OCI-LY1 (cell line): ENCODE measurements at regions not wholly inside any gene's neighbourhood (a gene's known extent, or its start where the extent isn't known, plus 50 kb on each side); places are given as distances from the start of the nearest gene placed in this dataset.

Experiments
- H2AFZ ChIP-seq: fragments of 200-600 bp; sonication (generic), shearing (Covaris generic); 2 replicates; pipeline ENCODE4 v1.6.0; 2014; ENCODE audit warnings: antibody characterized with exemption, mild to moderate bottlenecking, low read length
- H3F3A ChIP-seq: fragments of 200-600 bp; sonication (generic), shearing (Covaris generic); 2 replicates; pipeline ENCODE4 v1.6.0; 2014; ENCODE audit warnings: mild to moderate bottlenecking, antibody characterized with exemption, low read length, moderate library complexity; ENCODE audit not compliant: insufficient read depth
- H3K27ac ChIP-seq: fragments of 200-600 bp; sonication (generic); 2 replicates; pipeline ENCODE4 v1.5.1; 2014; ENCODE audit warnings: low read length, mixed run types, mild to moderate bottlenecking, low read depth; ENCODE audit not compliant: poor library complexity, severe bottlenecking
- H3K27me3 ChIP-seq: fragments of 200-600 bp; sonication (generic); 2 replicates; pipeline ENCODE4 v1.6.0; 2014; ENCODE audit warnings: antibody characterized with exemption, mild to moderate bottlenecking, low read length, moderate library complexity; ENCODE audit not compliant: insufficient read depth
- H3K36me3 ChIP-seq: fragments of 200-600 bp; sonication (generic); 2 replicates; pipeline ENCODE4 v1.6.1; 2014; ENCODE audit warnings: mild to moderate bottlenecking, antibody characterized with exemption, low read length, moderate library complexity, mixed read lengths; ENCODE audit not compliant: insufficient read depth
- H3K4me1 ChIP-seq: fragments of 200-600 bp; sonication (generic); 2 replicates; pipeline ENCODE4 v1.5.1; 2014; ENCODE audit warnings: mild to moderate bottlenecking, low read length, moderate library complexity; ENCODE audit not compliant: insufficient read depth, severe bottlenecking
- H3K4me2 ChIP-seq: fragments of 200-600 bp; sonication (generic), shearing (Covaris generic); 2 replicates; pipeline ENCODE4 v1.6.1; 2014; ENCODE audit warnings: low read length
- H3K4me3 ChIP-seq: fragments of 200-600 bp; sonication (generic); 2 replicates; pipeline ENCODE4 v1.5.1; 2014; ENCODE audit warnings: low read length, low read depth, mild to moderate bottlenecking, mixed read lengths; ENCODE audit not compliant: poor library complexity, severe bottlenecking
- H3K79me2 ChIP-seq: fragments of 200-600 bp; shearing (Covaris generic); 2 replicates; pipeline ENCODE4 v1.6.1; 2016; ENCODE audit warnings: mixed run types, low read length, mixed read lengths; ENCODE audit not compliant: insufficient read depth
- H3K9ac ChIP-seq: fragments of 200-600 bp; sonication (generic), shearing (Covaris generic); 2 replicates; pipeline ENCODE4 v1.6.1; 2014; ENCODE audit warnings: mild to moderate bottlenecking, low read length, mixed read lengths
- H3K9me2 ChIP-seq: fragments of 200-600 bp; sonication (generic), shearing (Covaris generic); 2 replicates; pipeline ENCODE4 v1.6.1; 2014; ENCODE audit warnings: low read depth, mild to moderate bottlenecking, low read length, mixed read lengths
- H3K9me3 ChIP-seq: fragments of 200-600 bp; shearing (Covaris generic); 2 replicates; pipeline ENCODE4 v1.6.1; 2014; ENCODE audit warnings: low read length, mixed read lengths
- H4K20me1 ChIP-seq: fragments of 200-600 bp; sonication (generic), shearing (Covaris generic); 2 replicates; pipeline ENCODE4 v1.6.0; 2016; ENCODE audit warnings: mild to moderate bottlenecking, low read length; ENCODE audit not compliant: insufficient read depth
- EZH2 ChIP-seq: fragments of 200-600 bp; sonication (generic), shearing (Covaris generic); IDR thresholded peaks from 2 replicates; pipeline ENCODE4 v1.8.0; 2017; ENCODE audit warnings: borderline replicate concordance, mixed run types, mild to moderate bottlenecking, antibody characterized with exemption, low read length, moderate library complexity, mixed read lengths
- TF ChIP-seq, protein P1 (sequence below): fragments of 200-600 bp; sonication (generic), shearing (Covaris generic); IDR thresholded peaks from 2 replicates; pipeline ENCODE4 v1.5.1; 2017; ENCODE audit warnings: mild to moderate bottlenecking, antibody characterized with exemption, low read length, moderate library complexity, mixed read lengths

DNA sequence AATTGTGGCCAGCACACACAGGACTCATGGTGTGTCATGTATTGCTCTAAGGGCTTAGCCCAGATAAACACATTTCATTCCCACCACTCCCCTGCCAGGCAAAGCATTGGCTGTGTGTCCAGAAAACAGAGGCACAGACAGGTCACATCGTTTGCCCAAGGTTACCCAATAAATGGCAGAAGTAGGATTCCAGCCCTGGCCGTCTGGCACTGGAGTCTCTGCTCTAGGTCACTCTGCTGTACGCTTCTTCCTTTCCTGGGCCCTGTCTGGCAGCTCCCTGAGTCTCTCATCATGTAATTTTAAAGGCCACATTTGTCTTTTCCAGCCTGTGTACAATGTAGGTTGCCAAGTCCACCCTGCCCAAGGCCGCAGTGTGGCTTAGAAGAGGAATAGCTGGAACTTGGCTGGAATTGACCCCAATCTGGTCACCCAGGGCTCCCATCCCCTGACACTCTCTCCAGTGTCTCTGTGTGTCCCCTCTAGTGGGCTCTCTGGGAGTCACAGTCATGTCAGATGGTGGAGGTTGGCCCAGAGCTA is 264.5 kb upstream of the TSHZ3 start:
- no peaks in the 10 kb centered on the region for H3K36me3 ChIP-seq
- H3K79me2 ChIP-seq, result no peaks in the 10 kb centered on the region
- no peak overlapping the region for H3K27ac ChIP-seq
- no peaks in the 10 kb centered on the region for H4K20me1 ChIP-seq
- no peak for TF ChIP-seq EZH2
- TF ChIP-seq, protein P1, sequence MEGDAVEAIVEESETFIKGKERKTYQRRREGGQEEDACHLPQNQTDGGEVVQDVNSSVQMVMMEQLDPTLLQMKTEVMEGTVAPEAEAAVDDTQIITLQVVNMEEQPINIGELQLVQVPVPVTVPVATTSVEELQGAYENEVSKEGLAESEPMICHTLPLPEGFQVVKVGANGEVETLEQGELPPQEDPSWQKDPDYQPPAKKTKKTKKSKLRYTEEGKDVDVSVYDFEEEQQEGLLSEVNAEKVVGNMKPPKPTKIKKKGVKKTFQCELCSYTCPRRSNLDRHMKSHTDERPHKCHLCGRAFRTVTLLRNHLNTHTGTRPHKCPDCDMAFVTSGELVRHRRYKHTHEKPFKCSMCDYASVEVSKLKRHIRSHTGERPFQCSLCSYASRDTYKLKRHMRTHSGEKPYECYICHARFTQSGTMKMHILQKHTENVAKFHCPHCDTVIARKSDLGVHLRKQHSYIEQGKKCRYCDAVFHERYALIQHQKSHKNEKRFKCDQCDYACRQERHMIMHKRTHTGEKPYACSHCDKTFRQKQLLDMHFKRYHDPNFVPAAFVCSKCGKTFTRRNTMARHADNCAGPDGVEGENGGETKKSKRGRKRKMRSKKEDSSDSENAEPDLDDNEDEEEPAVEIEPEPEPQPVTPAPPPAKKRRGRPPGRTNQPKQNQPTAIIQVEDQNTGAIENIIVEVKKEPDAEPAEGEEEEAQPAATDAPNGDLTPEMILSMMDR, result no peak
- H2AFZ ChIP-seq, result no peak overlapping the region
- H3K9ac ChIP-seq, result no peak overlapping the region
- H3K27me3 ChIP-seq, result no peaks in the 10 kb centered on the region; the same call in 1 of the 2 replicates
- no peaks in the 10 kb centered on the region for H3K9me3 ChIP-seq
- H3F3A ChIP-seq, result no peaks in the 10 kb centered on the region
- no peaks in the 10 kb centered on the region for H3K9me2 ChIP-seq
- H3K4me1 ChIP-seq, result no peaks in the 10 kb centered on the region
- no peak overlapping the region for H3K4me3 ChIP-seq
- no peak overlapping the region for H3K4me2 ChIP-seq

DNA sequence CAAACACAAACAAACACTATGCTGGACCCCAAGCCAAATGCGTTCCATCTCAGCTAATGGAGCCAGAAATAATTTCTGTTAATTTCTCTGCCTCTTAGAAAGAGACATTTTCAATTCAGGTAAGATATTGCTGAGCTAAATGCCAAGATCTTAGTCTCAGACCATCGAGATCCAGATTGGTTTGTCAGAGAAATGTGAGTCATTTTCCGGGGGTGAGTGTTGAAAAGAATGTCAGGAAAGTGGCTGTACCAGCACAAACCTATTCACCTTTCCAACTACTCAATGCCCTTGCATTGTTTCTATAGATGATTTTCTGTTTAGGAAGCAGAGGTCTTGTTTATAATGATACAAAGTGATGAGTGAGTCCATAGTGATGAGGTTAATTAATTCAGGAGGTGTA is 266.8 kb upstream of the TSHZ3 start:
- no peaks in the 10 kb centered on the region for H3K9me2 ChIP-seq
- H3F3A ChIP-seq, result no peaks in the 10 kb centered on the region
- H3K4me2 ChIP-seq, result no peak overlapping the region
- no peaks in the 10 kb centered on the region for H4K20me1 ChIP-seq
- H3K9ac ChIP-seq, result no peak overlapping the region
- H3K79me2 ChIP-seq, result no peaks in the 10 kb centered on the region
- no peaks in the 10 kb centered on the region; the same call in 1 of the 2 replicates for H3K27me3 ChIP-seq
- no peak overlapping the region for H3K4me3 ChIP-seq
- no peaks in the 10 kb centered on the region for H3K4me1 ChIP-seq
- H2AFZ ChIP-seq, result no peak overlapping the region
- H3K27ac ChIP-seq, result no peak overlapping the region
- no peaks in the 10 kb centered on the region for H3K36me3 ChIP-seq
- H3K9me3 ChIP-seq, result no peaks in the 10 kb centered on the region
- TF ChIP-seq, protein P1, result no peak
- no peak for TF ChIP-seq EZH2

DNA sequence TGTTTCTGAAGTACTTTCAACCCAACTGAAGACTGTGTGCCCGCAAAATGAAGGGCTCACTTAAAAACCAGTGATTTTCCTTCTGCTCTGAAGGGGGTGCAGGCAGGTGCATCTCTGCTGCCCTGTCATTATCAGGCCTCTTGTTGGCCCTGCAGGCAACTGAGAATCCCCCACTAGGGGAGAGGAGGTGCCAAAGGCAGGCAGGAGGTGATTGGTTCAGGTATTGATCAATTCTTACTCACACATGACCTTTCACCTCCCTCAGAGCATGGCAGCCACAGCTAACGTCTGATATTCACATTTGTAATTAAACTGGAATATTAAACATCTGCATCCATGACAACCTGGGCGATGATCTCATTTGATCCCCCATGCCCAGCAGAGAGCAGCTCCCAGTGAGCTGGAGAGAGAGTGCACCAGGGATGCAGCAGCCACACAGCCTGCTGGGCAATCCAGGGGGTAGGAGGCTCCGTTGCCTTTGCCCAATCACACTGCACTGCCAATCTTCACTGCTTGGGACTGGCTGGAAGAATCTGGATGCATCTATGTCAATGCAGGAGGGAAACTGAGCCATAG is 267.9 kb upstream of the TSHZ3 start:
- no peak for TF ChIP-seq EZH2
- TF ChIP-seq, protein P1, result no peak
- Histone ChIP-seq H3K9me2 (no peaks in the 10 kb centered on the region), H3K79me2 (no peaks in the 10 kb centered on the region), H3K4me2 (no peak overlapping the region), H4K20me1 (no peaks in the 10 kb centered on the region), H3K27me3 (no peaks in the 10 kb centered on the region; the same call in 1 of the 2 replicates), H3K4me1 (no peaks in the 10 kb centered on the region), H3K9ac (no peak overlapping the region), H3K9me3 (no peaks in the 10 kb centered on the region), H3K27ac (no peak overlapping the region), H2AFZ (no peak overlapping the region), H3K36me3 (no peaks in the 10 kb centered on the region), H3K4me3 (no peak overlapping the region), H3F3A (no peaks in the 10 kb centered on the region)
